ENCODE measurements at regions not wholly inside any gene's neighbourhood (a gene's known extent, or its start where the extent isn't known, plus 50 kb on each side); places are given as distances from the start of the nearest gene placed in this dataset.

- TF ChIP-seq, protein P1, sequence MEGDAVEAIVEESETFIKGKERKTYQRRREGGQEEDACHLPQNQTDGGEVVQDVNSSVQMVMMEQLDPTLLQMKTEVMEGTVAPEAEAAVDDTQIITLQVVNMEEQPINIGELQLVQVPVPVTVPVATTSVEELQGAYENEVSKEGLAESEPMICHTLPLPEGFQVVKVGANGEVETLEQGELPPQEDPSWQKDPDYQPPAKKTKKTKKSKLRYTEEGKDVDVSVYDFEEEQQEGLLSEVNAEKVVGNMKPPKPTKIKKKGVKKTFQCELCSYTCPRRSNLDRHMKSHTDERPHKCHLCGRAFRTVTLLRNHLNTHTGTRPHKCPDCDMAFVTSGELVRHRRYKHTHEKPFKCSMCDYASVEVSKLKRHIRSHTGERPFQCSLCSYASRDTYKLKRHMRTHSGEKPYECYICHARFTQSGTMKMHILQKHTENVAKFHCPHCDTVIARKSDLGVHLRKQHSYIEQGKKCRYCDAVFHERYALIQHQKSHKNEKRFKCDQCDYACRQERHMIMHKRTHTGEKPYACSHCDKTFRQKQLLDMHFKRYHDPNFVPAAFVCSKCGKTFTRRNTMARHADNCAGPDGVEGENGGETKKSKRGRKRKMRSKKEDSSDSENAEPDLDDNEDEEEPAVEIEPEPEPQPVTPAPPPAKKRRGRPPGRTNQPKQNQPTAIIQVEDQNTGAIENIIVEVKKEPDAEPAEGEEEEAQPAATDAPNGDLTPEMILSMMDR (IDR thresholded peaks at IDR 0.05; ENCODE audit: low read depth, low read length), result no peak
- no peak for DNase-seq (ENCODE audit: extremely low read depth, low read depth)
These were observed 66.1 kb upstream of the SMAD3 start for GRCh38 chr15:66999046-66999968.

- TF ChIP-seq, protein P1 (IDR thresholded peaks at IDR 0.05; ENCODE audit: low read depth, low read length), result no peak
- DNase-seq (ENCODE audit: extremely low read depth, low read depth), result no peak
These were observed 64.5 kb upstream of the SMAD3 start for GRCh38 chr15:67000896-67001295.

DNA sequence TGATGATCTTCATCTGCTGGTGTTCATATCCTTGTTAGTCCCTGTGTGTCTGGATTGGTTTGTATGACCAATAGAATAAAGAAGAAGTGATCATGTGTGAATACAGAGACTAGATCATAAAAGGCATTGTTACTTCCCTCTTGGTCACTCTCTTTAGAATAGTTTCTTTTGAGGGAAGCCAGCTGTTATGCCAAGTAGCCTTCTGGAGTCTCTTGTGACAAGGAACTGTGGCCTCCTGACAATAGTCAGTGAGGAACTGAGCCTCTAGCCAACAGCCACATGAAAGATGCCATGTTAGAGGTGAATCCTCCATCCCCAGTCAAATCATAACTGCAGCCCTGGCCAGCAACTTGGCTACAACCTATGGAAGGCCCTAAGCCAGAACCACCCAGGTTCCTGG is 63.0 kb upstream of the SMAD3 start:
- TF ChIP-seq, protein P1 (IDR thresholded peaks at IDR 0.05; ENCODE audit: low read depth, low read length), result no peak
- DNase-seq (ENCODE audit: extremely low read depth, low read depth), result no peak

- TF ChIP-seq, protein P1 (IDR thresholded peaks at IDR 0.05; ENCODE audit: low read depth, low read length), result no peak
- DNase-seq (ENCODE audit: extremely low read depth, low read depth), result no peak
These were observed 61.8 kb upstream of the SMAD3 start for GRCh38 chr15:67003586-67003985.

GRCh38 chr15:67004142-67004541 is 61.3 kb upstream of the SMAD3 start:
- DNase-seq (ENCODE audit: extremely low read depth, low read depth), result no peak
- TF ChIP-seq, protein P1 (IDR thresholded peaks at IDR 0.05; ENCODE audit: low read depth, low read length), result no peak

DNA sequence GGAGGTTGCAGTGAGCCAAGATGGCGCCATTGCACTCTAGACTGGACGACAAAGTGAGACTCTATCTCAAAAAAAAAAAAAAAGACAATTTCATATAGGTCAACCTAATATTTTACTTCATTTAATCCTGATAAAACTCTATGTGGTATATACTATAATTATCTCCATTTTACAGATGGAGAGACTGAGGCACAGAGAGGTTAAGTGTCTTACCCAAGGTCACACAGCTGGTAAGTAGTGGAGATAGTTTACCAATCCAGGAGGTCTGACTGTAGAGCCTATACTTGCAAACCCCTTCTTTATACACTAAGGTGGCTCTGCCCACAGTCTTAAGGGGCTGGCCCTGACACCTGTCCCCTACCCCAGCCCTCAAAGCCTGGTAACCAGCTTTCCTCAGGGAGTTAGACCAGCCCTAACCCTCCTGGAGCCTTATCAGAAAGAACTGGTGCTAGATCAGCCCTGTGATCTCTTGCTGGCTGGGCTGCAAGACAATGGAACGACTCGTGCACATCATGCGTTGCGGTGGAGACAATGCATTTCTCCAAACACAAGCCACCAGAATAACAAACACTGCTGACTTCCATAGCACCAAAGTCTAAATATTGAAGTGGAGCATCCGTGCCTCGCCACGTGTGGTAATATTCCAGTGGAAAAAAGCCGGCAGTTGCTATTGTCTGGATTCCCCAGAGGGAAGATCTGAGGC is 60.0 kb upstream of the SMAD3 start:
- TF ChIP-seq, protein P1 (IDR thresholded peaks at IDR 0.05; ENCODE audit: low read depth, low read length), result no peak
- DNase-seq (ENCODE audit: extremely low read depth, low read depth), result no peak

All from AG09319 (cell line).